OCI-LY1 (cell line): ENCODE measurements at regions not wholly inside any gene's neighbourhood (a gene's known extent, or its start where the extent isn't known, plus 50 kb on each side); places are given as distances from the start of the nearest gene placed in this dataset.

Experiments used
- CTCF ChIP-seq: fragments of 200-600 bp; sonication (generic), shearing (Covaris generic); IDR thresholded peaks from 2 replicates; pipeline ENCODE4 v1.5.1; 2017; ENCODE audit warnings: mild to moderate bottlenecking, antibody characterized with exemption, low read length, moderate library complexity, mixed read lengths
- EZH2 ChIP-seq: fragments of 200-600 bp; sonication (generic), shearing (Covaris generic); IDR thresholded peaks from 2 replicates; pipeline ENCODE4 v1.8.0; 2017; ENCODE audit warnings: borderline replicate concordance, mixed run types, mild to moderate bottlenecking, antibody characterized with exemption, low read length, moderate library complexity, mixed read lengths

GRCh38 chr16:82414476-82414875, 212.3 kb upstream of the CDH13 start:
- TF ChIP-seq CTCF (no peak), EZH2 (no peak)
